Mononuclear cell (primary cell): ENCODE measurements at regions not wholly inside any gene's neighbourhood (a gene's known extent, or its start where the extent isn't known, plus 50 kb on each side); places are given as distances from the start of the nearest gene placed in this dataset.
"Not testable (repeated sequence)": the region's sequence is repeated elsewhere in the genome, so short reads cannot be mapped to it uniquely, and the experiment has no call there.

ENCODE experiments used
- H3K27me3 ChIP-seq: 2 replicates; pipeline ENCODE4 v1.6.0; 2011; ENCODE audit warnings: low read length, control low read depth; ENCODE audit not compliant: insufficient read depth
- H3K4me1 ChIP-seq: 2 replicates; pipeline ENCODE4 v1.5.1; 2011; ENCODE audit warnings: mild to moderate bottlenecking, low read length, control low read depth; ENCODE audit not compliant: insufficient read depth
- H3K4me3 ChIP-seq: 2 replicates; pipeline ENCODE4 v1.5.1; 2011; ENCODE audit warnings: mild to moderate bottlenecking, low read length, moderate library complexity
- H3K9me3 ChIP-seq: 2 replicates; pipeline ENCODE4 v1.5.1; 2011; ENCODE audit warnings: low read depth, mild to moderate bottlenecking, control low read depth, low read length

DNA sequence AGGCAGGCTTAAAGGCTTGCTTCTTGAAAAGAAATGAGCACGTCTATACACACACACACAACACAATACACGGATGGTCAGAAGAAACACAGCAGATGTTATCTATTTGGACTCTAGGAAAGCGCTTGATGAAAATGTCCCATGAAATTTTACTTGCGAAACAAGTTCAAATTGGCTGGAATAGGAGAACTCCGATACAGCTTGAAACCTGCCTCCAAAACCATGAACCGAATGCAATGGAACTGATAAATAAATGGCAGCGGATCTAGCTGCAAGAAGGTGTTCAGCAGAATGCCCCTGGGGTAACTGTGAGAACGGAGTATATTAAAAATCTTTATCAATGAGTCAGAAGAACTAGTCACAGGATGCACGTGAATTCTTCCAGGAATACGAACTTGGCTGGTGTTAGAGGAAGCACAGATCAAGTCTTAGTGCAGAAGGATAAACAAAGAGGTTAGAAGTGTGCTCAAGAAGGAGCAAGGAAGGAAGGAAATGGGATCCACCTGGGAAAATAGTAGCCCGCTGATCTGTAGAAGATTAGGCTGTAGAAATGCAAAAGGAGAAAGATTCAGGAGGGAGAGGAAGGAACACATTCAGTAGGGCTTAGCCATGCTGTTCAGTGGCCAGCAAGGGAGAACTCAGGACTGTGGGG lies 142.0 kb upstream of the PRKCQ start:
- H3K9me3 ChIP-seq, result no peaks in the 10 kb centered on the region
- peaks cover 30% of the 10 kb centered on the region for H3K27me3 ChIP-seq
- H3K4me3 ChIP-seq, result no peak overlapping the region
- H3K4me1 ChIP-seq, result no peaks in the 10 kb centered on the region

DNA sequence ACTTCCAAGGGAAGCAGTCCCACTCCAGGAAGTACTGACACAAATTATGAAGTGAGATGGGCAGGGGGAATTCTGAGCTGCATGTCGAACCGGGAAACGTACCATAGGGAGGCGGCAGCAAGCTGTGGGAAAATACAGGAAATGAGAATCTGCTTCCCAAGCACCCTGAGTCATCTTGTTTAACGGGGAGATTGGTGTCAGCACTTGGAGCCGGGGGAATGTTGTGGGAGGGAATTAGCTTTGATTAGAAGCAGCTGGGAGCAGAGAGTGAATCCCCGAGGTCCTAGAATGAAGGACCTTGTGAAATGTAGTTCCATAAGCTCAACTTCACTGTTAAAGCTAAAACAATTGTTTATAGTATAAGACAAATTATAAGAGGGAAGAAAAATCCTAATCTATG lies 141.4 kb upstream of the PRKCQ start:
- no peaks in the 10 kb centered on the region for H3K4me1 ChIP-seq
- no peaks in the 10 kb centered on the region for H3K9me3 ChIP-seq
- no peak overlapping the region for H3K4me3 ChIP-seq
- H3K27me3 ChIP-seq, result peaks cover 29% of the 10 kb centered on the region

DNA sequence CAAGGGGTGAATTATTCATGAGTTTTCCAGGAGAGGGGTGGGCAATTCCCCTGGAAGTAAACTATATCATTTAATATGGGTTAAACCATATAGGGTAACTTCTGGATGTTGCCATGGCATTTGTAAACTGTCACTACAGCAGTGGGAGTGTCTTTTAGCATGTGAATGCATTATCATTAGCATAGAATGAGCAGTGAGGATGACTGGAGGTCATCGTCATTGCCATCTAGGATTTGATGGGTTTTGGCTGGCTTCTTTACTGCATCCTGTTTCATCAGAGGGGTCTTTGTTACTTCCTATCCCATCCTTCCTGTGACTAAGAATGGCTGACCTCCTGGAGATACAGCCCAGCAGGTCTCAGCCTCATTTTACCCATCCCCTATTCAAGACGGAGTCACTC lies 139.5 kb upstream of the PRKCQ start:
- Histone ChIP-seq H3K4me1 (no peaks in the 10 kb centered on the region), H3K9me3 (no peaks in the 10 kb centered on the region), H3K4me3 (no peak overlapping the region), H3K27me3 (peaks cover 23% of the 10 kb centered on the region)

DNA sequence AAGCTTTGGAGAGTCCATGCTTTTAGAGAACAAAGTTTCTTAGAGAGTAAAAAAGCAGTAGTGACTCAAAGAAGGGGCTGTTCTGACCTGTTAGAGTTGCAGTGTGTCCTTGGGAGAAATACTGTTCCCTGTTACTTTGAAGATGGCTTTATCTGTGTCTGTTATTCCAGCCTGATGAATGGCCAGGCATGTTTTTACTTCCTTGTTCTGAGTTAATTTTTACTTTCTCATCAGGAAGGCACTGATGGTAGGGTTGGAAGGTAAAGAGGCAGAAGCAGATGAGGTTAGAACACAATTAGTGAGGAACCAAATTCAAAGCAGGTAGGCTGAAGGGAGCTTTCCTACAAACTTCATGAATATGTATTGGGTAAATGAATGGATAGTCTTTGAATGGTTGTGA lies 138.5 kb upstream of the PRKCQ start:
- Histone ChIP-seq H3K27me3 (peaks cover 20% of the 10 kb centered on the region), H3K4me1 (no peaks in the 10 kb centered on the region), H3K4me3 (no peak overlapping the region), H3K9me3 (no peaks in the 10 kb centered on the region)

DNA sequence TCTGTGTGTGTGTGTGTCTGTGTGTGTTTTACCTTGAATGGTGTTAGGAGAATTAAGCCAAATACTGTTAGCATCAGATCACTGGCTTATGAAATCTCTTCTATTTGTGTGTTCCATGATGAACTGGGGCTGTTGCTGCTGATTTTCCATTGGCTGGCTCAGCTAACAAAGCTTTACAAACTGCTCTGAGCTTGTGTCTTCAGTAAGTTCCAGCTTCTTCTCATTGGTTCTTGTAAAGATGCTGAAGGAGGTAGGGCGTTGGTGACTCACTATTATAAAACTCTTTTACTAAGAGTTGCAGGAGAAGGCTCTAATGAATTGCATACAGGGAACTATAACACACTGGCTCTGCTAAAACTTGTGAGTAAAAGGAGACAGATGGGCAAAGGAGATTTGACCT lies 136.4 kb upstream of the PRKCQ start:
- Histone ChIP-seq H3K9me3 (no peaks in the 10 kb centered on the region), H3K4me3 (no peak overlapping the region), H3K4me1 (no peaks in the 10 kb centered on the region), H3K27me3 (peaks cover 13% of the 10 kb centered on the region)

DNA sequence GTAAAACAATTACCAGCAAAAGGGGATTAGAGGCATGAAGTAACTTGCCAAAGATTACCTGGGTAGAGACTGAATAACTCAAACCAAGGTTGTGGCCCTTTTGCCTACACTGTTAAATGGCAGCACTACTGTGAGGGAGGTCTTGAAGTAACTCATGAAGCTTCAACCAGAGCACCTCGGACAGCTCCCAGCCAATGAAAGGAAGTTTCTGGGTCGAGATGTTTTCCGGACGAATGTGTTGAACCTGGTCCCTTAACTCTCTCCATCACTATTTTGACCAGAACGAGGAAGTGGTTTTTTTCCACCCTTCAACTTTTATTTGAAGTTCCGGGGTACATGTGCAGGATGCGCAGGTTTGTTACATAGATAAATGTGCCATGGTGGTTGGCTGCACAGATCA lies 133.6 kb upstream of the PRKCQ start:
- H3K4me3 ChIP-seq, result no peak overlapping the region
- no peaks in the 10 kb centered on the region for H3K9me3 ChIP-seq
- peaks cover 14% of the 10 kb centered on the region for H3K27me3 ChIP-seq
- no peaks in the 10 kb centered on the region for H3K4me1 ChIP-seq

DNA sequence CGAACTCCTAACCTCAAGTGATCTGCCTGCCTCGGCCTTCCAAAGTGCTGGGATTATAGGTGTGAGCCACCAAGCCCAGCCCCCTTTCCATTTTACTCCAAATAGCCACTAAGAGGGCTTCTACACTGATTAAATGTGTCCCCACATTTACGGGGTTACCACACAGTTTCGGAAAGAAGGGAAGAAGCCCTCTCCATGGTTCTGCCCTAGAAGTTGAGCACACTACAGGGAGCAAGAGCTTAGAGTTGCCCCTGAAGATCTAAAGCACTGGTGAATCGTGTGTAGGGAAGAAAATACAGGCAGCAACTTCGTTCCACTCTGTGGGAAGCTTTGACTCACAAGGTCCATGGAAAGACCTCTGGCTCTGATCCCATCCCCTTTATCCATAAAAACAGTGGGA lies 133.0 kb upstream of the PRKCQ start:
- H3K27me3 ChIP-seq, result peaks cover 8% of the 10 kb centered on the region
- H3K9me3 ChIP-seq, result no peaks in the 10 kb centered on the region
- H3K4me3 ChIP-seq, result no peak overlapping the region
- no peaks in the 10 kb centered on the region for H3K4me1 ChIP-seq

DNA sequence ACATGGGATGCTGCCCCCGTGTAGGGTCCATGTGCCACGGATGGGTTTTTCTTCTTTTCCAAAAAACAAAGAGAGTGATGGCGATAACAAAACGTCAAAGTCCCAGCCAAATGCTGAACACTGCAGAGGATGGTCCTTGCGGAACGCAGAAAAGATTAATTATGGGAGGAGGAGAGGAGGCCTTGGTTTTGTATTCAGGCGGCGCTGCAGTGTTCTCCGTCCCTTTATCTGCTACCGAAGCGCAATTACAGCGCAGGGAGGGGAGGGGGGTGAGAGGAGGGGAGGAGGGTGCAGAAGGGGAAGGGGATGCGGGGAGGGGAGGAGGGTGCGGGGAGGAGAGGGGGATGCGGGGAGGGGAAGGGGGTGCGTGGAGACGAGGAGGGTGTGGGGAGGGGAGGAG lies 131.8 kb upstream of the PRKCQ start:
- no peaks in the 10 kb centered on the region for H3K9me3 ChIP-seq
- no peak overlapping the region for H3K4me3 ChIP-seq
- H3K27me3 ChIP-seq, result peaks cover 8% of the 10 kb centered on the region
- no peaks in the 10 kb centered on the region for H3K4me1 ChIP-seq

DNA sequence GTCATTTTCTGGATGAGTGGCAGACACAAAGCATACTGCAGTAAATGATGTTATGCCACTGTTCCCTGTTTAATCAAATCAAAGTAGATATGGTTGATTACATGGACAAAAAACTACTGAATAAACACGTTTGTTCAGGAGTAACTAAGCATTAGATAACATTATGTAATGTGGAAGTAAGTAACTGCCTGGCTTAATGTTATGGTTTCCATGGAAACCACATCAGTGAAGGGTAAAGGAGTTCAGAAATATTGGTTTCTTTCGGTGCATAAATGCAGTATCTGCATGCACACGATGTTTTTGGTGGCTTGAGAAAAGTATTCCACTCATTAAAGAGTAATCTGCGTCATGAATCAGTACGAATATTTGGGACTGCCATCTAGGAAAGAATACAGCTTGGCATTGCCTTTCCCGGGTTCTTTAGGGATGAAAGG lies 131.3 kb upstream of the PRKCQ start:
- Histone ChIP-seq H3K9me3 (no peaks in the 10 kb centered on the region), H3K27me3 (peaks cover 8% of the 10 kb centered on the region), H3K4me1 (no peaks in the 10 kb centered on the region), H3K4me3 (no peak overlapping the region)

DNA sequence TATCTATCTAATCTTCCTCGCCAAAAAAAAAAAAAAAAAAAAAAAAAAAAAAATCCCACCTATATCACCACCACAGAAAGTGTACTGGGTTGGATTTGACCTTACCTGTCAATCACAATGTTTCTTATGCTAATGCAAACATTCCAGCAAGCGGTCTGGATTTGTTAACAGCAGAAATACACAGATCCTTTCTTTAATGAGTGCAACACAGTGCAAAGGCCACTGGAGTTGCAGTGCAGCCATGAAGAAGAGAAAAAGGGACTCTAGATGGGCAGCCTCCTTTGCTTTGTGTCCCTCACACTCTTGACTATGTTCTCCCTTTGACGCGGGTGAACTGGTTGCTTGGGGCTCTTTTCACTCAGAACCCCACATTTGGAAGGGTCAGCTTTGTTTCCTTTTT lies 127.3 kb upstream of the PRKCQ start:
- no peak overlapping the region for H3K4me3 ChIP-seq
- H3K27me3 ChIP-seq, result peaks cover 8% of the 10 kb centered on the region
- no peaks in the 10 kb centered on the region for H3K9me3 ChIP-seq
- no peaks in the 10 kb centered on the region for H3K4me1 ChIP-seq

DNA sequence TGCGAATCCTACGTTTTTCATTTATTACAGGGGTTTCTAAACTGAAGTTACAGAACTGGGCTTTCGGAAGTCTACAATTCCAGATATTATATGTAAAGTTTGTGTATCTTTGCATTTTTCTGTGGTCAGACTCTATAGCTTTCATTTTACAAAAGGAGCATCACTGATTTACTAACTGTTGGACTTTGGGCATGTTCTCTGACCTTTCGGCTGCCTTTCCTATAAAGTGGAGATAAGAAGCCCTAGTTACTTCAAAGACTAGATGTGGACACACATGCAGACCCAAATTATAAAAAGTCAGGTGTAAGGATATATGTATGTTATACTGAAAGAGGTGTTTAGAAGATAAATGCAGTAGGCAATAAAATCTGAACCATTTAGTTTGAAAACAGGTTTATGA lies 126.6 kb upstream of the PRKCQ start:
- Histone ChIP-seq H3K9me3 (no peaks in the 10 kb centered on the region), H3K4me3 (no peak overlapping the region), H3K27me3 (peaks cover 8% of the 10 kb centered on the region), H3K4me1 (no peaks in the 10 kb centered on the region)

DNA sequence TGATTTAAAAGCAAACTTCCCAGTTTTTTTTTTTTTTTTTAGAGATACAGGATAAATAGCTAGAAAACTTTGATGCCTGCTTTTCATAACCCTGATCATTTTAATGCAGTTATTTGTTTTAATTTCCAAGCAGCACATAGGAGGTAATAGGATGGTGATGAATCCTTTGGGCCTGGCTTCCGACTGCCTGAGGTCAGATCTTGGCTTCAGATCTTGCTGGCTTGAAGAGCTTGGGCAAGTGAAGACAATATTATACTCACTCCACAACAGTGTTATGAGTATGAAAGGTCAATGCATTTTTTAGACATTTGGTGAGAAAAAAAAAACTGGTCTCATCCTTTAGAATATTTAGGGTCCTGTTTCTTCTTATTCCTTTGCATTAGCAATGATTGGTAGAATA lies 124.8 kb upstream of the PRKCQ start:
- peaks cover 8% of the 10 kb centered on the region for H3K27me3 ChIP-seq
- no peaks in the 10 kb centered on the region for H3K4me1 ChIP-seq
- H3K9me3 ChIP-seq, result no peaks in the 10 kb centered on the region
- H3K4me3 ChIP-seq, result no peak overlapping the region

DNA sequence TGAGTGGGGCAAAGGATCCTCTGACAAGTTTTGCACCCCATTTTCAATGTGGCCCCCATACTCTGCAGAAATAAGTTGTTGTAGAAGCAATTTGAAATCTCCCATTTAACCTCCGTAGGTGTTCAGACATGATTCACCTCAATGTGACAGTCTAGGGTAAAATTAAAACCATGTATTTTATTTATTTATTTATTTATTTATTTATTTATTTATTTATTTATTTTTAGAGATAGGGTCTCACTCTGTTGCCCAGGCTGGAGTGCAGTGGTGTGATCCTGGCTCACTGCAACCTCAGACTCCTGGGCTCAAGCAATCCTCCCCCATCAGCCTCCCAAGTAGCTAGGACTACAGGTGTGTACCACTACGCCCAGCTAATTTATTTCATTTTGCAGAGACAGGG lies 122.8 kb upstream of the PRKCQ start:
- not testable (repeated sequence) for H3K4me3 ChIP-seq, H3K27me3 ChIP-seq, H3K4me1 ChIP-seq, H3K9me3 ChIP-seq

DNA sequence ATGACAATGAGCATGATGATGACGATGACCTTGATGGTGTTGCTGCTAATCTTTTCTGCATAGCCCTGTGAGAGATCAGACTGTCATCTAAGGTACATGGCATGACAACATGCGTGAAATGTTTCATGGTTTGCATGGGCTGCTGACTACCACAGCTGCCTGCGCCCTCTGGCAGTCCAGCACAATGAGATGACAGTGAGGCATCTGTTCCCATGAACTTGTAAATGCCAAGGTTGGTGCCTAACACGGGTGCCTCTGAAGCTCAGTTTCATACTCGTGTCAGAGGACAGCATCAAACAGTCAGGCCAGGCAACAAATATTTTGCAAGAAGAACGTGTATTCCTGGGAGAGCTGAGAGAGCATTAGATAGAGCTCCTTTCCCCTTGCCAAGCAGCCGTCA lies 122.0 kb upstream of the PRKCQ start:
- H3K27me3 ChIP-seq, result no peaks in the 10 kb centered on the region
- H3K4me3 ChIP-seq, result no peak overlapping the region
- H3K4me1 ChIP-seq, result no peaks in the 10 kb centered on the region
- H3K9me3 ChIP-seq, result no peaks in the 10 kb centered on the region

DNA sequence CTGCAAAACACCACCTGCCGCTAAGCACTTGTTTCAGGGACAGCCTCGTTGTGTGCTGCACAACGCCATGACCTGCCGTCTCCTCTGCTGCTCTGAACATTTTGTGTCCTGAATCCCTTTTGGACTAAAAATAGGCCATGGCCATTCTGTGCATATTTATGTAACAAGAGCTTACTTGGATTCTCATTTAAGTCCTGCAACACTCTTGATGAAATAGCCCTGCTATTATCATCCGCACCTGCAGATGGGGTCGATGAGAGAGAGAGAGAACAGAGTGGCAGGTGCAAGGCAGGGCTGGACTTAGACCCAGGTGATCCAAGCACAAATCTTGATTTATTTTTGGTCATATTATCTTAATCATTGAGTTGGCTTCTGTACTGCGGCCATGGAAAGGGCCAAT lies 121.2 kb upstream of the PRKCQ start:
- no peaks in the 10 kb centered on the region for H3K27me3 ChIP-seq
- no peaks in the 10 kb centered on the region for H3K4me1 ChIP-seq
- H3K4me3 ChIP-seq, result no peak overlapping the region
- H3K9me3 ChIP-seq, result no peaks in the 10 kb centered on the region

DNA sequence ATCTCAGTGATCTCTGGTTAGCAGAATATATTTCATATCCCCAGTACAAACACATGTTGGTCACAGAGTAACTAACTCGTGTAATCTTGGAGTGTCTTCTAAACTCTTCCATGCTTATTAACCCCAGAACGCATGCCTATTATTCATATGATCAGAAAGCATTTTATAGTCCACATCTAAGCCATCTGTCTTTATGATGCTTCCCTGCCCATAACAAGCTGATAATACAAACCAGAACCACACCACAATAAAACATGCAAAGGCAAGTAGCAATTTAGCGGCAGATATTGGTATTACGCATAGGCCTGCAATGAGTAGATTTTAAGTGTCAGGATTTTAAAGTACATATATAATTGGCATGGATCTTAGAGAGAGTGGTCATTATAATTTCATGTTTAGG lies 120.0 kb upstream of the PRKCQ start:
- Histone ChIP-seq H3K27me3 (no peaks in the 10 kb centered on the region), H3K4me3 (no peak overlapping the region), H3K9me3 (no peaks in the 10 kb centered on the region), H3K4me1 (no peaks in the 10 kb centered on the region)
